ENCODE measurements at regions not wholly inside any gene's neighbourhood (a gene's known extent, or its start where the extent isn't known, plus 50 kb on each side); places are given as distances from the start of the nearest gene placed in this dataset.

DNA sequence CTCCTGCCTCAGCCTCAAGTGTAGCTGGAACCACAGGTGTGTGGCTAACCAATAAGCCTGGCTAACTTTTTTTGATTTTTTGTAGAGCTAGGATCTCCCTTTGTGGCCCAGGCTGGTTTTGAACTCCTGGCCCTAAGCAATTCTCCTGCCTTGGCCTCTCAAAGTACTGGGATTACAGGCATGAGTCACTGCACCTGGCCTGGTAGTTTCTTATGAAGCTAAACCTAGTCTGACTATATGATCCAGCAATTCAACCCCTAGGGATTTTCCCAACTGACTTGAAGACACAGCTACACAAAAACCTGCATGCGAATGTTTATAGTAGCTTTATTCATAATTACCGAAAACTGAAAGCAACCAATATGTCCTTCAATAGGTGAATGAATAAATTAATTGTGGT, 176.2 kb upstream of the IRX3 start:
- no peak overlapping the region for H3K4me3 ChIP-seq

GRCh38 chr16:54462151-54462651, 175.6 kb upstream of the IRX3 start:
- no peak overlapping the region for H3K4me3 ChIP-seq
- DNase-seq (ENCODE audit: low spot score): no peak
- H3K27ac ChIP-seq: no peak overlapping the region
- TF ChIP-seq, protein P1, sequence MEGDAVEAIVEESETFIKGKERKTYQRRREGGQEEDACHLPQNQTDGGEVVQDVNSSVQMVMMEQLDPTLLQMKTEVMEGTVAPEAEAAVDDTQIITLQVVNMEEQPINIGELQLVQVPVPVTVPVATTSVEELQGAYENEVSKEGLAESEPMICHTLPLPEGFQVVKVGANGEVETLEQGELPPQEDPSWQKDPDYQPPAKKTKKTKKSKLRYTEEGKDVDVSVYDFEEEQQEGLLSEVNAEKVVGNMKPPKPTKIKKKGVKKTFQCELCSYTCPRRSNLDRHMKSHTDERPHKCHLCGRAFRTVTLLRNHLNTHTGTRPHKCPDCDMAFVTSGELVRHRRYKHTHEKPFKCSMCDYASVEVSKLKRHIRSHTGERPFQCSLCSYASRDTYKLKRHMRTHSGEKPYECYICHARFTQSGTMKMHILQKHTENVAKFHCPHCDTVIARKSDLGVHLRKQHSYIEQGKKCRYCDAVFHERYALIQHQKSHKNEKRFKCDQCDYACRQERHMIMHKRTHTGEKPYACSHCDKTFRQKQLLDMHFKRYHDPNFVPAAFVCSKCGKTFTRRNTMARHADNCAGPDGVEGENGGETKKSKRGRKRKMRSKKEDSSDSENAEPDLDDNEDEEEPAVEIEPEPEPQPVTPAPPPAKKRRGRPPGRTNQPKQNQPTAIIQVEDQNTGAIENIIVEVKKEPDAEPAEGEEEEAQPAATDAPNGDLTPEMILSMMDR (IDR thresholded peaks at IDR 0.05): no peak

More for the DNA sequence above, 176.2 kb upstream of the IRX3 start:
- no peak for DNase-seq (ENCODE audit: low spot score)
- TF ChIP-seq, protein P1 (IDR thresholded peaks at IDR 0.05): no peak
- H3K27ac ChIP-seq: no peak overlapping the region

GRCh38 chr16:54460263-54460860, 173.8 kb upstream of the IRX3 start:
- Histone ChIP-seq H3K4me3 (no peak overlapping the region), H3K27ac (no peak overlapping the region)
- no peak for DNase-seq (ENCODE audit: low spot score)
- TF ChIP-seq, protein P1 (IDR thresholded peaks at IDR 0.05): no peak

- TF ChIP-seq, protein P1 (IDR thresholded peaks at IDR 0.05): no peak
- no peak overlapping the region for H3K4me3 ChIP-seq
- no peak for DNase-seq (ENCODE audit: low spot score)
- H3K27ac ChIP-seq: no peak overlapping the region
Measured at GRCh38 chr16:54459509-54460262, 173.1 kb upstream of the IRX3 start.

DNA sequence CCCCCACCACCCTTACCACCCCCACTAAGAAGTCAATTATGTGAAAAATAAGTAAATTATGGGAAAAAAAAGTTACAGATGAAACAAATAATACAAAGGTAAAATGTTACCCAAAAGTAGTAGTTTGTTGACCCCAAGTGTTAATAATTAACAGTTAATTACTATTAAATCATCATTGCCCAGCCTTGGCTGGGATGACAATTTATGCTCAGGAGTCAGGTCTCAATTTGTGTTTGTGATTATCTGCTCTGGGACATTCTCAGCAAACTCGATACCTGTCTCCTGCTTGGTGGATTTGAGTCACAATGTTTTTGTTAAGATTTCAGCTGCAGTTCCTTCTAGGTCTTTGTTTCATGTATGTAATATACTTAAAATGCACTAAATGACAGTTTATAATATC, 172.3 kb upstream of the IRX3 start:
- DNase-seq (ENCODE audit: low spot score): no peak
- no peak overlapping the region for H3K4me3 ChIP-seq
- TF ChIP-seq, protein P1 (IDR thresholded peaks at IDR 0.05): no peak
- H3K27ac ChIP-seq: no peak overlapping the region

DNA sequence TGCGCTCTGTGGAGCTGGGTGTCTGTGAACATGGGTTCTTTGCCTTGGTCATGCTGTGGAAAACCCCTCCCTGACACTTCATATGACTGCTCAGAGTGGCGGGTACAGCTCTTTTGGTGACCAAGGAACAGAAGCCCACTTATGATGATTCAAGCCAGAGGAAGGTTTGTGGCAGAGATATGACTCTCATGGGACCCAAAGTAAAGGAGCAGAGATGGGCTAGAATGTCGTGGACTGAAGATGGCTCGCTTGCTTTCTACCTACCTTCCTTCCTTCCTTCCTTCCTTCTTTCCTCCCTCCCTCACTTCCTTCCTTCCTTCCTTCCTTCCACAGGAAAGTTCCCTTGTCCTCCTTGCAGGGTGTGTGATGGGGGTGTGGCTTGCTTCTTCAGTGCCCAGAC, 169.7 kb upstream of the IRX3 start:
- no peak for DNase-seq (ENCODE audit: low spot score)
- Histone ChIP-seq H3K27ac (no peak overlapping the region), H3K4me3 (no peak overlapping the region)
- TF ChIP-seq, protein P1 (IDR thresholded peaks at IDR 0.05): no peak

All from coronary artery (tissue), 2 donors.